A549 (cell line): ENCODE measurements at regions not wholly inside any gene's neighbourhood (a gene's known extent, or its start where the extent isn't known, plus 50 kb on each side); places are given as distances from the start of the nearest gene placed in this dataset.

Source experiments
- ATAC-seq, 2 experiments: fragments of 200-7000 bp in 1 of 2; fragments of >200 bp in 1 of 2; cut with Nextera tagmentation in 1 of 2; cut with Tn5 transposase in 1 of 2; 3 replicates each; pipeline versions ENCODE4 v1.8.0 to v1.9.1; 2018 to 2020; ENCODE audit warnings: mild to moderate bottlenecking in 1 of 2, moderate library complexity in 1 of 2
- CTCF ChIA-PET: fragments of 300-600 bp; sonication (Branson Sonifier 250); formaldehyde crosslinking; extraction: SDS; loops from one replicate; lab custom pipeline; 2021; ENCODE audit warnings: antibody characterized with exemption, inconsistent platforms; lab: Yijun Ruan, JAX
- POLR2A ChIA-PET: fragments of 350-600 bp; formaldehyde crosslinking; extraction: SDS; loops from one replicate; lab custom pipeline; 2021; ENCODE audit warnings: antibody characterized with exemption, inconsistent platforms; lab: Yijun Ruan, JAX
- DNase-seq, 2 experiments: peaks; one replicate each; pipeline versions ENCODE4 v3.0.0 to v3.0.0-alpha.2; 2011 to 2016; ENCODE audit warnings: low read depth in 1 of 2, low spot score in 1 of 2
- FAIRE-seq: peaks from 2 replicates; lab custom pipeline; 2011; peaks lifted over from hg19 to GRCh38; lab: Jason Lieb, UNC
- H3K27ac ChIP-seq, 2 experiments: fragments of >200 bp; sonication (Bioruptor Twin); formaldehyde crosslinking; 3 replicates each; pipeline ENCODE4 v1.5.1; 2016 to 2017
- H3K4me1 ChIP-seq: fragments of >200 bp; sonication (Bioruptor Twin); formaldehyde crosslinking; 3 replicates; pipeline ENCODE4 v1.6.1; 2016
- H3K4me2 ChIP-seq: fragments of >200 bp; sonication (Bioruptor Twin); formaldehyde crosslinking; 3 replicates; pipeline ENCODE4 v1.6.1; 2016
- H3K4me3 ChIP-seq: fragments of >200 bp; sonication (Bioruptor Twin); formaldehyde crosslinking; 3 replicates; pipeline ENCODE4 v1.5.1; 2016
- H3K9me3 ChIP-seq: fragments of >200 bp; sonication (Bioruptor Twin); formaldehyde crosslinking; 3 replicates; pipeline ENCODE4 v1.6.1; 2016
- BHLHE40 ChIP-seq: IDR thresholded peaks from 2 replicates; pipeline ENCODE4 v1.6.1; 2012; ENCODE audit warnings: low read depth, low read length, inconsistent platforms
- CBX8 ChIP-seq: fragments of 200-600 bp; sonication (generic); IDR thresholded peaks from 2 replicates; pipeline ENCODE4 v1.6.1; 2016
- E2F6 ChIP-seq: IDR thresholded peaks from 2 replicates; pipeline ENCODE4 v1.6.1; 2012; ENCODE audit warnings: low read depth, borderline replicate concordance
- EHMT2 ChIP-seq: fragments of 200-600 bp; sonication (generic); IDR thresholded peaks from 2 replicates; pipeline ENCODE4 v1.6.1; 2016; ENCODE audit warnings: antibody characterized with exemption, low read depth, mild to moderate bottlenecking, moderate library complexity
- ELK1 ChIP-seq: fragments of 150-350 bp; IDR thresholded peaks from 2 replicates; pipeline ENCODE4 v1.6.1; 2014; ENCODE audit warnings: low read depth, mild to moderate bottlenecking, low read length
- EP300 ChIP-seq, 2 experiments: fragments of >200 bp; sonication (Bioruptor Twin); formaldehyde crosslinking; IDR thresholded peaks; 2 replicates in 1 of 2; 3 replicates in 1 of 2; pipeline ENCODE4 v1.6.1; 2016 to 2017
- FOSL2 ChIP-seq, 2 experiments: fragments of 450-650 bp in 1 of 2; fragments of >200 bp in 1 of 2; sonication (Bioruptor Twin) in 1 of 2; formaldehyde crosslinking; IDR thresholded peaks; 2 replicates each; pipeline versions ENCODE4 v1.5.0 to v1.6.1; 2016 to 2020; ENCODE audit warnings: mild to moderate bottlenecking in 1 of 2, moderate library complexity in 1 of 2
- HES2 ChIP-seq: fragments of >200 bp; sonication (Bioruptor Twin); formaldehyde crosslinking; IDR thresholded peaks from 2 replicates; pipeline ENCODE4 v1.6.1; 2016
- HEYL ChIP-seq: fragments of 250-450 bp; sonication (Bioruptor Pico); IDR thresholded peaks from 2 replicates; pipeline ENCODE4 v1.8.0; 2021; ENCODE audit warnings: mild to moderate bottlenecking, moderate library complexity
- HMGXB4 ChIP-seq: fragments of 250-450 bp; sonication (Bioruptor Pico); IDR thresholded peaks from 2 replicates; pipeline ENCODE4 v1.5.0; 2021; ENCODE audit warnings: mild to moderate bottlenecking, moderate library complexity, borderline replicate concordance
- JUN ChIP-seq, 2 experiments: fragments of >200 bp; sonication (Bioruptor Twin); formaldehyde crosslinking; IDR thresholded peaks; 2 replicates in 1 of 2; 3 replicates in 1 of 2; pipeline ENCODE4 v1.6.1; 2016 to 2017
- JUNB ChIP-seq: fragments of >200 bp; sonication (Bioruptor Twin); formaldehyde crosslinking; IDR thresholded peaks from 2 replicates; pipeline ENCODE4 v1.6.1; 2016
- NPAS2 ChIP-seq: fragments of 250-450 bp; sonication (Bioruptor Pico); IDR thresholded peaks from 2 replicates; pipeline ENCODE4 v1.8.0; 2022; ENCODE audit warnings: mild to moderate bottlenecking, moderate library complexity, borderline replicate concordance
- REST ChIP-seq: fragments of 200-600 bp; sonication (generic); IDR thresholded peaks from 2 replicates; pipeline ENCODE4 v1.6.1; 2016; ENCODE audit warnings: antibody characterized with exemption, mild to moderate bottlenecking, moderate library complexity
- SMC3 ChIP-seq: fragments of >200 bp; sonication (Bioruptor Twin); formaldehyde crosslinking; IDR thresholded peaks from 3 replicates; pipeline ENCODE4 v1.6.1; 2018; ENCODE audit warnings: inconsistent platforms
- SREBF2 ChIP-seq: fragments of 450-650 bp; IDR thresholded peaks from 2 replicates; pipeline ENCODE4 v1.6.1; 2014; ENCODE audit warnings: mild to moderate bottlenecking, moderate library complexity
- TFCP2L1 ChIP-seq: fragments of 250-450 bp; sonication (Bioruptor Pico); IDR thresholded peaks from 2 replicates; pipeline ENCODE4 v1.5.0; 2021; ENCODE audit warnings: mild to moderate bottlenecking
- TP53 ChIP-seq: fragments of 250-450 bp; sonication (Bioruptor Pico); IDR thresholded peaks from 2 replicates; pipeline ENCODE4 v1.5.0; 2021; ENCODE audit warnings: mild to moderate bottlenecking, moderate library complexity
- ZC3H11A ChIP-seq: fragments of 450-650 bp; IDR thresholded peaks from 2 replicates; pipeline ENCODE4 v1.6.1; 2014; ENCODE audit warnings: antibody characterized with exemption, mild to moderate bottlenecking
- ZNF302 ChIP-seq: fragments of 250-450 bp; sonication (Bioruptor Pico); IDR thresholded peaks from 2 replicates; pipeline ENCODE4 v1.9.0; 2021; ENCODE audit warnings: inconsistent platforms, mild to moderate bottlenecking, moderate library complexity
- WGBS: methylation state at CpG from one replicate; pipeline ENCODE4 v1.1.6; 2017; ENCODE audit errors: missing lambda C conversion rate; 5-methylcytosine and 5-hydroxymethylcytosine counted together

- H3K27ac ChIP-seq: no peak overlapping the region
- no peak for DNase-seq
- ChIA-PET CTCF (no interaction called here), POLR2A (no interaction called here)
- H3K4me2 ChIP-seq: no peak overlapping the region
- no peaks in the 10 kb centered on the region for H3K9me3 ChIP-seq
- TF ChIP-seq SREBF2 (no peak), E2F6 (no peak), HES2 (no peak), HEYL (no peak), ZC3H11A (no peak), JUNB (no peak), TFCP2L1 (CRISPR knock-in tag) (no peak), BHLHE40 (no peak), ZNF302 (CRISPR knock-in tag) (no peak), SMC3 (no peak), EHMT2 (no peak), NPAS2 (no peak), REST (no peak), JUN (IDR thresholded peaks at IDR 0.05) (no peak), ELK1 (no peak), EP300 (IDR thresholded peaks at IDR 0.05) (no peak), HMGXB4 (no peak)
- H3K4me3 ChIP-seq: no peak overlapping the region
- no peaks in the 10 kb centered on the region for H3K4me1 ChIP-seq
- no peak for FAIRE-seq
- no peak for ATAC-seq
Observed at GRCh38 chr3:118298133-118298532, 736.5 kb downstream of the IGSF11 start.

- no peak for FAIRE-seq
- no peak for DNase-seq
- ATAC-seq: no peak
- TF ChIP-seq ELK1 (no peak), TP53 (CRISPR knock-in tag) (no peak), JUNB (no peak), FOSL2 (IDR thresholded peaks at IDR 0.05) (no peak), FOSL2 (CRISPR knock-in tag; IDR thresholded peaks at IDR 0.05) (no peak), HES2 (no peak), CBX8 (no peak), HEYL (no peak)
- TF ChIP-seq, all 56 proteins: peak for 0
- no peaks in the 10 kb centered on the region for H3K9me3 ChIP-seq
- WGBS: 18% methylated on average over 1 of the region's 1 CpG
- no peak overlapping the region for H3K27ac ChIP-seq
- H3K4me3 ChIP-seq: no peak overlapping the region
- H3K4me2 ChIP-seq: no peak overlapping the region
- no peaks in the 10 kb centered on the region for H3K4me1 ChIP-seq
- POLR2A ChIA-PET: no interaction called here
- CTCF ChIA-PET: no interaction called here
Observed at GRCh38 chr3:118304557-118304956, 730.1 kb downstream of the IGSF11 start.
